ENCODE measurements at regions not wholly inside any gene's neighbourhood (a gene's known extent, or its start where the extent isn't known, plus 50 kb on each side); places are given as distances from the start of the nearest gene placed in this dataset.
"Not testable (repeated sequence)": the region's sequence is repeated elsewhere in the genome, so short reads cannot be mapped to it uniquely, and the experiment has no call there.

DNA sequence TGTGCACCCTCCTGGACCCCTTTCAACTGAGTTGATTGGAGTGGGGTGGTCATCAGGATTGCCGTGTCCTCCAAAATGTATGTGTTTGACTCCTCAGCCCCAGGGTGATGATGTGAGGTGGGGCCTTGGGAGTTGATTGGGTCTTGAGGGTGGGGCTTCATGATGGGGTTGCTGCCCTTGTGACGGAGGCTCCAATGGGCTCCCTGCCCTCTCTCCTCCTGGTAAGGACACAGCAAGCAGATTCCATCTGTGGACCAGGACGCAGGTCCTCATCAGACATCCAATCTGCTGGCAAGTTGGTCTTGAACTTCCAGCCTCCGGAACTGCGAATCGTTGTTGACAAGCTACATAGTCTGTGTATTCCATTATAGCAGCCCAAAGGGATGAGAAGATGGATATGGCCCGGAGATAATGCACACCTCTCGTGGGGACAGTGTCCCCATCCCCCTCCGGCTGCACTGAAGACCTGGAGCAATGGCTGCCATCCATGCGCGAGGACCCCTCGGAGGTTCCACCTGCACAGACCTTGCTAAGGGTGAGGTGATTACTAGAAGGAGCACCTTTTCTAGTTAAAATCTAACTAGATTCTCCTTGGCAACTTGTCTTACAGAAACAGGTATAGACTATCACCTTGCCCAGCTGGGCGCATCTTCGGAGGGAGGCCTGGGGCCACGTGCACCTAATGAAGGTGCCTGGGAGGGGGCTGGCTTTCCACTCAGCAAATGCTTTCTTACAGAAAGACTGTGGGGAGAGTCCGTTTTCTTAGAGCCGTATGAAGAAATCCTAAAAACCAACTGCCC lies 75.7 kb upstream of the IRX4 start:
- DNase-seq (ENCODE audit: low read depth) = no peak

DNA sequence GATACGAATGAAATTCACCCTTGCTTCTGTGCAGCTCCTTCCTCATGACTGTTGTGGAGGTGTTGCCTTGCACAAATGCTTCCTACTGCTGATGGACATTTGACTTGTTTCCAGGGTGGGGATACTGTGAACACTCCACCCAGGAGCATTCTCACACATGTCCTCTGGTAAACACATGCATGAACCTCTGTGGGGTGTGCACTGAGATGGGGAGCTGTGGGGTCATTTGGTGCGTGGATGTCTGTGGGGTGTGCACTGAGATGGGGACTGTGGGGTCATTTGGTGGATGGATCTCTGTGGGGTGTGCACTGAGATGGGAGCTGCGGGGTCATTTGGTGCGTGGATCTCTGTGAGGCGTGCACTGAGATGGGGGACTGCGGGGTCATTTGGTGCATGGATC lies 72.9 kb upstream of the IRX4 start:
- DNase-seq (ENCODE audit: low read depth) = no peak

DNA sequence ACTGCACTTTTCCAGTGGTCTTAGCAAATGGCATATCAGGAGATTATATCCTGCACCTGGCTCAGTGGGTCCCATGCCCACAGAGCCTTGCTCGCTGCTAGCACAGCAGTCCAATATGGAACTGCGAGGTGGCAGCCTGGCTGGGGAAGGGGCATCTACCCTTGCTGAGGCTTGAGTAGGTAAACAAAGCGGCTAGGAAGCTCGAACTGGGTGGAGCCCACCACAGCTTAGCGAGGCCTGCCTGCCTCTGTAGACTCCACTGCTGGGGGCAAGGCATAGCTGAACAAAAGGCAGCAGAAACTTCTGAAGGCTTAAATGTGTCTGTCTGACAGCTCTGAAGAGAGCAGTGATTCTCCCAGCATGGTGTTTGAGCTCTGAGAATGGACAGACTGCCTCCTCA lies 71.0 kb upstream of the IRX4 start:
- DNase-seq (ENCODE audit: low read depth) = not testable (repeated sequence)

DNA sequence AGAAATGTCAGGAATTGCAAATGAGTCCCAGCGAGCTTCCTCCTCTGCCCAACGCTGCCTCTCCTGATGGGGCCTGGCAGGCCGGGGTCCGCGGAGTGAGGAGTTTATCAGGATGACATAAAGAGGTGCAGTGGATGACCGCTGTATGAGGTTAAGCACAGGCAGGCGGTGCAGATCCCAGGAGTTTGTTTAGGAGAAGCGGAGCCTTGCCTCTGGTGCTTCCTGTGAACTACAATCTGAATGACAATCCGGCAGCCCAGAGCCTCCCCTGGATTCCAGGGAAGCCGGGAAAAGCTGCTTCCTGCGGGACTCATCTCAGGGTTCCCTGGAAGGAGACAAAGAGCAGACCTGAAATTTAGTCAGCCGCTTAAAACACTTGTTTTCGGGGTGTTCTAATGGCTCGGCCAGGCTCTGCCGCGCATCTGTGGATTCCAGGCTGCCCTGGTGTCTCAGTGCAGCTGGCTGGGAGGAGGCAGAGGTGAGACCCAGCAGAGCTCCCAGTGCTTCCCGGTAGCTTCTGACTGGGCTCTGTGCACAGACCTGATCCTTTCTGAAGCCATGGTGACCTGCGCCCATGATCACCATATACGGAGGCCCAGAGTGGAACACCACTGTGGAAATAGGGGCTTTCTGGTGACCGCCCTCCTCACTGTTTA lies 69.8 kb upstream of the IRX4 start:
- DNase-seq (ENCODE audit: low read depth) = no peak

DNA sequence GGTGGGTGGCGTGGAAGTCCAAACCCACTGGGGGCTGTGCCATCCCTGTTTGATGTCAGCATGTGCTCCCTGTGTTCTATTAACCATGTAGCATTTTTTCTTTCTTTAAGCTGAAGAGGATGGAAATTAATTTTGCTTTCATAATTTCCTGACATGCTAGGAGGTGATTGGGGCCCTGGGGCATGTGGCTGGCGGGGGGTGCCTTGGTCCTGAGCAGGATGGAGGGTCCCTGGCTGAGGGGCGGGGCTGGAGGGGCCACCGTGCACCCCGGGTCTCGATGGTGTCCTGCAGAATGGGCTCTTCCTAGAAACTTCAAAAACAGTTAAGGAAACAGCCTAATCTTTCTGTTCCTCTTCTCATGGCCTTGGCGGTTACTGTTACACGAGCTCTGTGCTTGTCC lies 69.3 kb upstream of the IRX4 start:
- no peak for DNase-seq (ENCODE audit: low read depth)

DNA sequence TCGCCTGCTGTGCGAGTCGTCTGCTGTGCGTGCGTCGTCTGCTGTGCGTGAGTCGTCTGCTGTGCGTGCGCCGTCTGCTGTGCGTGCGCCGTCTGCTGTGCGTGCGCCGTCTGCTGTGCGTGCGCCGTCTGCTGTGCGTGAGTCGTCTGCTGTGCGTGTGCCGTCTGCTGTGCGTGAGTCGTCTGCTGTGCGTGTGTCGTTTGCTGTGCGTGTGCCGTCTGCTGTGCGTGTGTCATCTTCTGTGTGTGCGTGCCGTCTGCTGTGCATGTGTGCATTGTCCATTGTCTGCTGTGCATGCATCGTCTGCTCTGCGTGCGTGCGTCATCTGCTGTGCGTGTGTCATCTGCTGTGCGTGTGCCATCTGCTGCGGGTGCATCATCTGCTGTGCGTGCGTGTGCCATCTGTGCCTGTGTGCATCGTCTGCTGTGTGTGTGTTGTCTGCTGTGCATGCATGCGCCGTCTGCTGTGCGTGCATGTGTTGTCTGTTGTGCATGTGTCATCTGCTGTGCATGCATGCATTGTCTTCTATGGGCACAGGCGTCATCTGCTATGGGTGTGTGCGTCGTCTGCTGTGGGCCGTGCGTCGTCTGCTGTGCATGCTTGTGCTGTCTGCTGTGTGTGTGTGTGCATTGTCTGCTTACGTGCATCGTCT lies 68.6 kb upstream of the IRX4 start:
- no peak for DNase-seq (ENCODE audit: low read depth)

DNA sequence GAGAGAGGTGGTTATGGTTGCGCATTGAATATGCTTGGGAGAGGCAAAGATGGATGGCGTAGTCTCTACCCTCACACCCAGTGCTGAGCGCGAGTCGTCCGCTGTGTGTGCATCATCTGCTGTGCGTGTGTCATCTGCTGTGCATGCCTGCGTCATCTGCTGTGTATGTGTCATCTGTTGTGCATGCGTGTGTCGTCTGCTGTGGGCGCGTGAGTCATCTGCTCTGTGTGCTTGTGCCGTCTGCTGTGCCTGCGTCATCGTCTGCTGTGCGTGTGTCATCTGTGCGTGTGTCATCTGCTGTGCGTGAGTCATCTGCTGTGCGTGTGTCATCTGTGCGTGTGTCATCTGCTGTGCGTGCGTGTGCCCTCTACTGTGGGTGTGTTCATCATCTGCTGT lies 68.0 kb upstream of the IRX4 start:
- DNase-seq (ENCODE audit: low read depth) = no peak

DNA sequence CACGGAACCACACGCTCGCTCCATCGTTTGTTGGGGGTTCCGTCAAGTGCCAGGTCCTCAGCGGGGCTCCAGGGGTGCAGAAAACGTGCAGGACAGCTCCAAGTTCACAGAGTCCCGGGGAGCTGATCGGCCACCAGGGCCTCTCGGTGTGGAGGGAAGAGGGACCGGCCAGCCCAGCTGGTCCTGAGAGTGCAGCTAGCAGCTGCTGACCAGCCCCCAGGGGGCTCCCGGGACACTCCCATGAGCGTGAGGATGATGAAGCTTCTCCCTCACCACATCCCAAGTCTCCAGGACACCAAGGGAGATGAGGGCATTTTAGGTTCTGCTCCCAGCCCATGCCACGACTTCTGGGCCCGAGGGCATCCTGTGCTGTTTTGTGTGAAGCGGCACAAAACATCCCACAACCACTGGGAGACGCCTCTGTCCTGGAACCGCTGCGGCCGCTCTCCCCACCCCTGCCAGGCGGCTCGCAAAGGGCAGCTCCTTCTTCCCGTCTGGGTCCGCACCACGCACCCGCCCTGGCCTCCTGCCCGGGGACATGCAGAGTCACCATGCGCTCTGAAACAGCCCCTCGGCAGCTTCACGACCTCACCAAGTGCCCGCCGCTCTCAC lies 67.5 kb upstream of the IRX4 start:
- no peak for DNase-seq (ENCODE audit: low read depth)

DNA sequence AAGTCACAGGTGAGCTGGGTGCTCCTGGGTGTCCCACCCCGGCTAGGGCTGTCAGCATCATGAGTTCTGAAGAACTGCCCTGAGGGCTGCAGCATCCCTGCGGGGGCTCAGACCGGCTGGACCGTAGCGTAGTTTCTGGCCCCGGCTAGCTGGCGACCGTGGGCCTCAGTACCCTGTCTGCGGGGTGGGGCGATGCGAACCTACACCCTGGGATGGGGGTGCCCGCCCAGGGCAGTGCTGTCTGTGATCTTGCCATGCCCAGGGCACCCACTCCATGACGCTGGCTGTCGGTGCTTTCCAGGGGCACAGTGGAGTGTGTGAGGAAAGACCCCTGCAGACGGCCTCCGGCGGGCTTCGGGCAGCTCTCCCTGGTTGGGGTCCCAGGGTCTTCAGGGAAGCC lies 66.5 kb upstream of the IRX4 start:
- no peak for DNase-seq (ENCODE audit: low read depth)

DNA sequence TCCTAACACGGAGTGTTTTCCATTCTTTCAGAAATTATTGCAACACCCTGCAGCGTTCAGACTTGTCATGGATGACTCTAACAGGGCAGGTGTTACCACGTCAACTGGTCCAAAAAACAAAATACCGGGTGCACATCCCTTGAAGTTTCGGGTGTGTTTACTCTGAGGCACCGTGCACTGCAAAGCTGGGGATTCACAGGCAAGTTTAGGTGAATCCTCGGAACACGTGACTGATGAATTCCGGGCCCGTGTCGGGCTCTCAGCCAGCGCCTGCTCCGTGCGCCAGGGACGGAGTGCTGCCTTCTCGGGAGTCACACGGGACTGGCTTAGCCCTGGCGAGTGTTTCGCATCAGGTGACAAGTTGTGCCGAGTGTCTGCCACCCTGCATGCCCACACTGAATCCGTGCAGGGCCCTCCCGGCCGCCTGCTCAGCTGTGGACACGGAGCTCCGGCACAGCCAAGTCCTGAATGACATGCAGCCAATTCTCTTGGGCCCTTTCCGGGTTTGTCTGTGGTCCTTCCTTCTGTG lies 66.0 kb upstream of the IRX4 start:
- DNase-seq (ENCODE audit: low read depth) = no peak

DNA sequence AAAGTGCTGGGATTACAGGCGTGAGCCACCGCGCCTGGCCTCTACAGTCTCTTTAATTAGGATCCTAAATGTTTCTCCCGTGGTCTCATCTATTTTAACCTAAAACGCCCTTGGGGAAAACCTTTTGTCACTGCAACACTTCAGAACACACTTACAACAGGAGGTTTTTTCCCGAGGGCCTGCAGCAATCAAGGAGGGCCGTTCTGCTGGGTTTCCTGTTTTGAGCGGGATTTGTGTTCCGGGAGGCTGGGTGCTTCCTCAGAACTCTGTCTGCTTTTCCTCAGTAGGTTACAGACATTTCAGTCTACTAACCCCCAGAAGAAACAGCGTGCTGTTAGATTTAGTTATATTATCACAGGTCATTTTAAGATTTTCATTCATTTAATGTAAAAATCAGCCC lies 65.4 kb upstream of the IRX4 start:
- no peak for DNase-seq (ENCODE audit: low read depth)

DNA sequence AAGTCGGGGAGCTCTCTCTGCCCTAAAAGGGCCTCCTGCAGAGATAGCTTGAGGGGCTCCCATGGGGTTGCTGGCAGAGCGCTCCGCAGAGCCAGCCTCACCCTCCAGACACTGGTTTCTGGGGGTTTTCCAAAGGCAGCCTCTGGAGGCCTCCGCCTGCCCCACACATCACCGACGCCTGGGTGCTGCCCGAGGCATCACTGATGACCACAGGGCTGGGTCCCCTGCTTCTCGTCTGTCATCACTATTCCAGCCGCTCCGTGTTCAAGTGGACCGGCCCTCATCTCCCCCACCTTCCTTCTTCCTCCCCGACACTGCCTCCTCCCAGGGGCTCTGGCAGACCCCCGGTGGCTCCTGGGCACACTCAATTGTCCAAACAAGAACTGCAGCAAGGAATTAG lies 64.1 kb upstream of the IRX4 start:
- no peak for DNase-seq (ENCODE audit: low read depth)

DNA sequence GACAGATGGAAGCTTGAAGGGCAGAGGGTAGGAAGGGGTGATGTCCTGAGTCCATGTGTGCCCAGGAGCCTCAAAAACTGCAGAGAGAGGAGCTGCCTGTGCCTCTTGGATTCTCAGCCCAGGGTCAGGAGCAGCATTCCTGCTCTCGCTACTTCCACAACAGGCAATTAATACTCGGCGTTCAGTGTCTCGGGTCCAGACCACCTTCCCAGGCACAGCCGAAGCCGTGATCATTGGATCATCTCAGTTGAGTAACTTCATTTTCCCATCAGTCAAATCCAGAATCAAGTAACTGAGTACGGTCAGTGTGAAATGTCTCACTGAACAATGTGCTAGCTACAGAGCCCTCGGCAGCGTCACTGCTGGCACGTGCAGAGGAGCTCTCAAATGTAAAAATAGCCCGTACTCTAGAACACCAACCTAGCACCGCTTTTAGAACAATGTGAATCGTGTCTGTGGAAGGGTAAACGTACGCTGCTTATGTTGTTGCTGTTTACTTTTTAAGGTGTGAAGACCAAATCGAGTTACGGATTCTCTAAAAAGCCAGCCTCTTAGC lies 63.5 kb upstream of the IRX4 start:
- no peak for DNase-seq (ENCODE audit: low read depth)

DNA sequence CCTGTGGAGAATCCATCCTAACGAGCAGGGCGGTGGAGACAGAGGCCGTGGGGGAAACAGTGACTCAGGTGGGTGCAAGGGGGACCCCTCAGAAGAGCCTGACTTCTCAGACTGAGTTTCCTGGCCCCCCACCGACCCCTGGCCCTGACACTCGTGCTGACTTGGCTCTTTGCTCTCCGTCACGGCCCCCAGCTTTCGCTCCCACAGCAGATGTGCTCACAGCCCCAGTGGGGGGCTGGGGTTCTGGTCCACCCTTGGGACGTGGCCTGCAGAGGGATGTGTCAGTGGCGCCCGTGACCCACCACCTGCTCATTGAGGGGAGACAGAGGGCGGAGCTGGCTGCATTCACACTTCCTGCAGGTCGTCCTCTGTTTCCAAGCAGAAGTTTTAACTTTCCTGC lies 62.9 kb upstream of the IRX4 start:
- no peak for DNase-seq (ENCODE audit: low read depth)

DNA sequence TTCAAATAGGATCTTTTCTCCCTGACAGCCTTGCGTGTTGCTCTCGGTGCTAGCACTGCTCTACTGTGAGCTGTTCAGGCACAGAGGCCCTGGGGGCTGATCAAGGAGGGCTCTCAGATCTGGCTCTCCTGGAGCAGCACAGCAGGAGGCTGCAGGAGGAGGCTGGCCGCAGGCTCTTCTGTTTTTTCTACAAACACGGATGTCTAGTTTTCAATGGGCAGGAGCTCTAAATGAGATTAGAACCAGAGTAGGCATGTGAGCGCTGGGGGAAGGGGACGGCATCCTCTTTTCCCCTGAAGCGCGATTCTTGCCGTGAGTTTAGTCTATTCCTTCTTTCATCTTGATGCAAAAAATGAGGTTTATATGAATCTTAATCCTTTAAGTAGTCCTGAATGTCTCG lies 61.7 kb upstream of the IRX4 start:
- no peak for DNase-seq (ENCODE audit: low read depth)

DNA sequence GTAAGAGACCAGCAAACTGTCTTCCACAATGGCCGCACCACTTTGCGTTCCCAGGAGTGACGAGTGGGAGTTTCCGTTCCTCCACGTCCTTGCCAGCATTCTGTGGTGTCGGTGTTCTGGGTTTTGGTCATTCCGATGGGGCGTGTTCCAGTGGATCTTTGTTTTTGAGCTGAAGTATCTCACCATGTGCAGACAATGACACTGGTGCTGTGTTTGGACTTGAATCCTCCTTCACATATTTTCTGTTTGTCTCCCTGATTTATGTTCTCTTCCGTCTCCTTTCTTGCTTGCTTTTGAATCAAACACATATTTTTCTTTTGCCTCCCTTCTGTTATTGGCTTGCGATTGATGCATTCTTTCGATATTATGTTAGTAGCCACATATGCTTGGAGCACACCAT lies 60.8 kb upstream of the IRX4 start:
- no peak for DNase-seq (ENCODE audit: low read depth)

DNA sequence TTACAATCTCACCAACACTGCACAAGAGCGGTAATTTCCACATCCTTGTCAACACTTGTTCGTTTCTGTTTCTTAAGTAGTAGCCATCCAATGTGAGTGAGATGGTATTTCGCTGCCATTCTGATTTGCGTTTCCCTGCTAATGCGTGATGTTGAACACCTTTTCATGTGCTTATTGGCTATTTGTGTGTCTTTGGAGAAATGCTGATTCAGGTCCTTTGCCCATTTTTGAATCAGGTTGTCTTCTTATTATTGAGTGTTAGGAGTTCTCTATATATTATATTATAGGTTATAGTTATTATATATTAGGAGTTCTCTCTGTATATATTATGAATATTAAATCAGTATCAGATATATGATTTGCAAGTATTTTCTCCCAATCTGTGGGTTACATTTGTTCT lies 59.9 kb upstream of the IRX4 start:
- DNase-seq (ENCODE audit: low read depth) = no peak

DNA sequence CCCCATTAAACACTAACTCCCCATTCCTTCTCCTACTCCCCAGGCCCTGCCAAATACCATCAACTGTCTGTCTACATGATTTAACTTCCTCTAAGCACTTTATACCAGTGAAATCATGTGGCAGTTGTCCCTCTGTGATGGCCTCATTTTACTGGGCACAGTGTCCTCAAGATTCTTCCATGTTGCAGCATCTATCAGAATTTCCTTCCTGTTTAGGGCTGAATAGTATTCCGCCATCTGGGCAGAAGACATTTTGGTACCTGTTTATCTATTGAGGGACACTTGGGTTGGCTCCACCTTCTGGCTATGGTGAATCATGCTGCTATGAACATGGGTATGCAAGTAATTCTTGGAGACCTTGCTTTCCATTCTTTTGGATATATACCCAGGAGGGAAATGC lies 59.4 kb upstream of the IRX4 start:
- no peak for DNase-seq (ENCODE audit: low read depth)

DNA sequence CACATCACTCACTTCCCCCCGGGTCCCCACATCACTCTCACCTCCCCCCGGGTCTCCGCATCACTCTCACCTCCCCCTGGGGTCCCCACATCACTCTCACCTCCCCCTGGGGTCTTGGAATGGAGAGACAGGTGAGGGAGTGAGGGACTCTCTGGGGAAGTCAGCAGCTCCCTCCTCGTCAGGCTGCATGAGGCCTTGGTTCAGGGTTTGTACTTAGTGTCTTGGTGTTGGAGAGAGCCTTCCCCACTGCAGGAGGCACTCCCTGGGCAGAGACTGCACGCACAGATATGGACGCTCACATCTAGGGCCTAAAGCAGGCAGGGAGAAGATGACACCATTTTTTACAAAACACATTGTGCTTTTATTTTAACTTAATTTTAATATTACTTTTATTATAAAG lies 56.5 kb upstream of the IRX4 start:
- DNase-seq (ENCODE audit: low read depth) = no peak

DNA sequence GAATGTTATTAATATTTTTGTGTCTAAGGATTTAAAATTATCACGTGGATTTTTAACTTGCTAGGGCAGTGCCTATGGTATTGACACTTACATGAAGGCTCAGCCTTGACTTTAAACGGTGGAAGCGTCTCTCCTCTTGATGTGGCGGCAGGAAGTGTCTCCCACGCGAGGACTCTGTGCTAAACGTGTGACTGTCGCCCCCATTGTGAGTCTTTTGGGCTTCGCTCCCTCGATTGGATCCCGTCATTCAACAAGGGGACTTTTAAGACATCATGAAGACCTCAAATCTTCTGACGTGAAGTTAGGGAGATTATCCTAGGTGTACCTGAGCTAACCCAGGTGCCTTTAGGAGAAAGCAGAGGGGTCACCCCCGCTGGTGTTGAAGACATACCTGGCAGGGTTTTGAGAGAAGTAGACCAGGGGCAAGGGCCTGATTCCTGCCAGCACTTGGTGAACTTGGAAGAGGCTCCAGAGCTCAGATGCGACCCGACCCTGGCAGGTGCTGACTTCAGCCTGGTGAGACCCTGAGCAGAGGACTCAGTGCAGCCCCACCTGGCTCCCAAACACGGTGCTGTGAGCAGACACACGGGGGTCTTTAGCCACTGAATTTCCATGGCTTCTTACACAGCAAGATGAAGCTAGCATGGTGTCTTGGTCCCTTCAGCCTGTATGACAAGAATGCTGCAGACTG lies 55.7 kb upstream of the IRX4 start:
- DNase-seq (ENCODE audit: low read depth) = no peak

DNA sequence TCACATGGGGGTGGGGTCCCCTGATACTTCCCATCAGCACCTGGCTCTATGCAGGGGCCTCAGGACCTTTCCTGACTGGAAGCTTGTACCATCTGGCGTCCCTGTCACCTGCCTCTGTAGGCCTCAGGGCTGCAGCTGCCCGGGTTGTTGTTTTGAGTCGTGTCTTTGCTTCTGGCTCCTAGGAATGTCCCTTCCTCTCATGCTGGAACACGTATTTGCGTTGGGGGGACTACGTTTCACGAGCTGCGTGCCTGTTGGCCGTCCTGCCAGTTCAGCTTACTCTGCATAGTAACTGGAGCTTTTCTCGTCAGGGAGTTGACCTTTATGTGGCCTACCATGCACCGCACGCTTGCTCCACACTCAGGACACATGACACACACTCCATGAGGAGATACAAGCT lies 54.9 kb upstream of the IRX4 start:
- DNase-seq (ENCODE audit: low read depth) = no peak

DNA sequence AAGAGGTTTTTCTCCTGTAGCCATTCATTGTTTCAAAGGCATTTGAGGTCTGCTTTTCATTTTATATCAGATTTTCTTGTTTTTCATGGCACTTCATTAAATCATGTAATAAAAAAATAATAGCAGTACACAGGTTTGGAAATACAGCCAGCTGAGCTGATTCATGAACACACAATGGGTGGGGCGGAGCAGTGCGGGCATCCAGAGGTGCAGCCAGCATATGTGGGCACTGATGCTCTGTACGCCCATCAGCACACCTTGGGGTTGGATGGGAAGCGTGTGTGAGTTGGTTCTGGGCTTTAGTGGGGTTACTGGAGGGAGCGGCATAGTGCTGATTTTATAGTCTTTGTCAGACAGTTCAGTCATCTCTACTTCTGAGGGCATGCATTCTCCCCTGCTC lies 54.2 kb upstream of the IRX4 start:
- no peak for DNase-seq (ENCODE audit: low read depth)

Data from stimulated activated CD8-positive, alpha-beta memory T cell treated with anti-CD3 and anti-CD28 coated beads, Interleukin-15, amount 100 ng/mL, for 1 hour (primary cell).